ENCODE measurements at regions not wholly inside any gene's neighbourhood (a gene's known extent, or its start where the extent isn't known, plus 50 kb on each side); places are given as distances from the start of the nearest gene placed in this dataset.

GRCh38 chr9:24385077-24385476 is 160.6 kb downstream of the IZUMO3 start:
- TF ChIP-seq EZH2 (IDR thresholded peaks at IDR 0.05; ENCODE audit: insufficient read depth, poor library complexity, severe bottlenecking) (no peak), EZH2phosphoT487 (IDR thresholded peaks at IDR 0.05; ENCODE audit: insufficient read depth, low read depth) (no peak)
